NCI-H2081 treated with DMSO at 0.1 percent for 48 hours (cell line): ENCODE measurements at regions not wholly inside any gene's neighbourhood (a gene's known extent, or its start where the extent isn't known, plus 50 kb on each side); places are given as distances from the start of the nearest gene placed in this dataset.

Experiments
- DNase-seq: peaks from one replicate; lab custom pipeline; 2025; lab: John Stamatoyannopoulos, UW

GRCh38 chr1:73953586-73953985, 244.4 kb downstream of the LRRIQ3 start:
- DNase-seq, result no peak

- no peak for DNase-seq
Observed at GRCh38 chr1:73953186-73953585, 244.8 kb downstream of the LRRIQ3 start.

- DNase-seq, result no peak
Observed at GRCh38 chr1:73948055-73948454, 249.9 kb downstream of the LRRIQ3 start.

- DNase-seq, result no peak
Observed at GRCh38 chr1:73947009-73947408, 251.0 kb downstream of the LRRIQ3 start.

- DNase-seq, result no peak
Observed at GRCh38 chr1:73943270-73943669, 254.7 kb downstream of the LRRIQ3 start.

- no peak for DNase-seq
Observed at GRCh38 chr1:73930293-73930692, 267.7 kb downstream of the LRRIQ3 start.

- no peak for DNase-seq
Observed at GRCh38 chr1:73914951-73915350, 283.0 kb downstream of the LRRIQ3 start.

- no peak for DNase-seq
Observed at GRCh38 chr1:73913025-73913424, 285.0 kb downstream of the LRRIQ3 start.

GRCh38 chr1:73911849-73912248, 286.1 kb downstream of the LRRIQ3 start:
- no peak for DNase-seq

GRCh38 chr1:73910466-73910865, 287.5 kb downstream of the LRRIQ3 start:
- no peak for DNase-seq

- no peak for DNase-seq
Observed at GRCh38 chr1:73910062-73910461, 287.9 kb downstream of the LRRIQ3 start.

GRCh38 chr1:73909043-73909562, 288.9 kb downstream of the LRRIQ3 start:
- DNase-seq, result no peak

- DNase-seq, result no peak
Observed at GRCh38 chr1:73907051-73907450, 290.9 kb downstream of the LRRIQ3 start.

- no peak for DNase-seq
Observed at GRCh38 chr1:73903092-73903491, 294.9 kb downstream of the LRRIQ3 start.

GRCh38 chr1:73901738-73902137, 296.2 kb downstream of the LRRIQ3 start:
- DNase-seq, result no peak

- no peak for DNase-seq
Observed at GRCh38 chr1:73899311-73899710, 298.7 kb downstream of the LRRIQ3 start.

- DNase-seq, result no peak
Observed at GRCh38 chr1:73898540-73898939, 299.4 kb downstream of the LRRIQ3 start.

GRCh38 chr1:73887412-73887811, 310.6 kb downstream of the LRRIQ3 start:
- no peak for DNase-seq

GRCh38 chr1:73886716-73887115, 311.3 kb downstream of the LRRIQ3 start:
- no peak for DNase-seq

GRCh38 chr1:73874806-73875205, 323.2 kb downstream of the LRRIQ3 start:
- no peak for DNase-seq

- DNase-seq, result no peak
Observed at GRCh38 chr1:73868810-73869336, 329.1 kb downstream of the LRRIQ3 start.

GRCh38 chr1:73862355-73862754, 335.6 kb downstream of the LRRIQ3 start:
- no peak for DNase-seq

GRCh38 chr1:73860421-73860950, 337.5 kb downstream of the LRRIQ3 start:
- DNase-seq, result no peak

GRCh38 chr1:73859227-73859626, 338.7 kb downstream of the LRRIQ3 start:
- no peak for DNase-seq
